Hematopoietic multipotent progenitor cell treated with erythropoietin and hydrocortisone succinate and interleukin-3 and kit ligand, for 6 days (in vitro differentiated cells): ENCODE measurements at regions not wholly inside any gene's neighbourhood (a gene's known extent, or its start where the extent isn't known, plus 50 kb on each side); places are given as distances from the start of the nearest gene placed in this dataset.
A peak's percentile ranks its signal among the peaks of the same experiment; 100 is the strongest.

Experiments used
- DNase-seq: peaks from one replicate; pipeline ENCODE4 v3.0.0-alpha.2; 2015

- DNase-seq: no peak
Observed at GRCh38 chr1:220356981-220357850, 85.0 kb upstream of the RAB3GAP2 start.

- DNase-seq: peak; percentile 3
Observed at GRCh38 chr1:220353229-220354012, 81.2 kb upstream of the RAB3GAP2 start.

GRCh38 chr1:220348211-220348610 lies 76.0 kb upstream of the RAB3GAP2 start:
- no peak for DNase-seq

GRCh38 chr1:220347654-220348175 lies 75.5 kb upstream of the RAB3GAP2 start:
- DNase-seq: no peak

- DNase-seq: no peak
Observed at GRCh38 chr1:220344745-220345144, 72.5 kb upstream of the RAB3GAP2 start.

GRCh38 chr1:220342853-220343252 lies 70.6 kb upstream of the RAB3GAP2 start:
- no peak for DNase-seq

- DNase-seq: no peak
Observed at GRCh38 chr1:220341126-220341525, 68.9 kb upstream of the RAB3GAP2 start.

GRCh38 chr1:220339581-220339980 lies 67.3 kb upstream of the RAB3GAP2 start:
- no peak for DNase-seq

GRCh38 chr1:220338759-220339158 lies 66.5 kb upstream of the RAB3GAP2 start:
- DNase-seq: no peak

- DNase-seq: no peak
Observed at GRCh38 chr1:220336391-220337031, 64.3 kb upstream of the RAB3GAP2 start.

GRCh38 chr1:220335668-220336067 lies 63.4 kb upstream of the RAB3GAP2 start:
- no peak for DNase-seq

- no peak for DNase-seq
Observed at GRCh38 chr1:220331318-220331717, 59.1 kb upstream of the RAB3GAP2 start.

- DNase-seq: no peak
Observed at GRCh38 chr1:220330265-220330664, 58.0 kb upstream of the RAB3GAP2 start.

GRCh38 chr1:220327106-220327505 lies 54.9 kb upstream of the RAB3GAP2 start:
- no peak for DNase-seq

- no peak for DNase-seq
Observed at GRCh38 chr1:220326578-220326977, 54.3 kb upstream of the RAB3GAP2 start.

GRCh38 chr1:220325306-220325995 lies 53.2 kb upstream of the RAB3GAP2 start:
- DNase-seq: no peak

GRCh38 chr1:220323717-220324116 lies 51.5 kb upstream of the RAB3GAP2 start:
- no peak for DNase-seq

GRCh38 chr1:220322570-220322969 lies 50.3 kb upstream of the RAB3GAP2 start:
- no peak for DNase-seq
